ENCODE measurements at regions not wholly inside any gene's neighbourhood (a gene's known extent, or its start where the extent isn't known, plus 50 kb on each side); places are given as distances from the start of the nearest gene placed in this dataset.
A peak's percentile ranks its signal among the peaks of the same experiment; 100 is the strongest.
"Not testable (repeated sequence)": the region's sequence is repeated elsewhere in the genome, so short reads cannot be mapped to it uniquely, and the experiment has no call there.

DNA sequence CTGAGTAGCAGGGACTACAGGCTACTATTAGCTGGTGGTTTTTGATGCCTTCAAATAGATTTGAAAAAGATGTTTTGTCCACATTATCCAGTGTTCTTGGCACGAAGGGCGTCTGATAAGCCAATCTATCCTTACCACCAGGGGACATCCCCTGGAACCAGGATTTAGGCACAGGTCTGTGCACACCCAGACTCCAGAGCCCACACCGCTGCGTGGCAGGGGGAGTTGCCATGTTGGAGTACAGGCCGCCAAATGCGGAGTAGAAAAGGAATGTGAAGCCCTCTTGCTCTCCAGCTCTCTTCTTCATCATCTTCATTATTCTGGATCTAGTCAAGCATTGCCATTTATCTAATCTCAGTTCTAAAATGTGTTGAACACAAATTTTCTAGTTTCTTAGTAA, 54.3 kb downstream of the RNU1-4 start:
- not testable (repeated sequence) for H3K27me3 ChIP-seq, H3K4me3 ChIP-seq, H3K36me3 ChIP-seq, H3K4me1 ChIP-seq, H3K27ac ChIP-seq, H3K9me3 ChIP-seq
- DNase-seq = peak in 1 of 3 donors; percentile 19

DNA sequence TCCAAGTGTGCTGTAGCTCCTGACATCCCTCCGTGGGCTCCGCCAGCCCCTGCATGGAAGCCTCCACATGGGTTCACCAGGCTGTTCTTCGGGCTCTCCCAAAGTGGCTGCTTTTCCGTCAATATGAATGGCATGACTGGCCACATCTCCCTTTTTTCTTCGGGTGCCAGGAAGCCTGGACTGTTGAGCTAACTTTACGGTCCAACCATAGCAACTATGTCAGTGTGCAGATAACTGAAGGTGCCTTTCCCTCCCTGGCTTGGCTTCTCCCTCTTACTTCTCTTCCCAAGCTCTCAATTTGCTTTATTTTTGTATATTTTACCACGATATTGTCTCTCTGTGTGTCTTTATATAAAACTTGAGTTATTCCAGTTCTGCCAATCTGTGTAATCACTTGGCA, 54.8 kb downstream of the RNU1-4 start:
- H3K9me3 ChIP-seq, H3K4me3 ChIP-seq, H3K4me1 ChIP-seq, H3K27ac ChIP-seq, DNase-seq, H3K27me3 ChIP-seq, H3K36me3 ChIP-seq: not testable (repeated sequence)

DNA sequence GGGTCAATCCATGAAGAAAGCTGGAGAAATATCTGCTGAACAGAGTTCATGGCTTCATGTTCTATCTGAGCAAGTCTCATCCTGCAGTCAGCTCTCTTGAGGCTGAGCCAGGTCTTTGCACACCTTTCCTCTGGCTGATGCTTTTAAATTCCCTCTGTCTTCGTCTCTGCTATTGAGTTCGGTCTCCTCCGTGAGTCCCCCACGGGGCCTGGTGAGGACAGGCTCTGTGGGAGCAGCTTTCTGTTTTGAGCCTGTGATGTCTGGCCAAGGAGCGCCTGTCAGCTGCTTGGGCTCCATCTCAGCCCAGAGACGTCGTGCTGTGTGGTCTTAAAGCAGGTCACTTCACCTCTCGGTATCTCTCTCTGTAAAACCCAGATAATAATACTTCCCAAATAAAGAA, 55.9 kb downstream of the RNU1-4 start:
- not testable (repeated sequence) for DNase-seq, H3K4me3 ChIP-seq, H3K9me3 ChIP-seq, H3K27me3 ChIP-seq, H3K36me3 ChIP-seq, H3K4me1 ChIP-seq, H3K27ac ChIP-seq

DNA sequence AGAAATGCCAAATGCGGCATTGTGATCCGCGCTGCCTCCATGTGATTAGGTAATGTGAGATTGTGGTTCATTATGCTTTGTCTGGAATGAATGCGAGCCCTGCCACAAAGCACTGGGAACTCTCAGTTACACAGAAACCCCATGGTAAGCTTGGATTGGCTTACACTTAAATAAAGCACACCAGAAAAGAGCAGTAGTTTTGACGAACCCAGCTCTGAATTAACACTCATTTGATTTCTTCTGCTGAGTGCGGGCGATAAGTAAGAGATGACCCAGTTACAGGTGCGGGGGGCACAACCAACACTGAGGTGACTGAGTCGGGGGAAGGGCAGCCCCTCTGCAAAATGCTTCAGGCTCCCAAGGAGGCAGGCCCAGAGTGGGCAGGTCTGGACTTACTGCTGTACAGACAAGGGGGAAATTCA, 56.3 kb downstream of the RNU1-4 start:
- not testable (repeated sequence) for H3K36me3 ChIP-seq, H3K27ac ChIP-seq, H3K4me1 ChIP-seq, H3K4me3 ChIP-seq, H3K9me3 ChIP-seq, H3K27me3 ChIP-seq
- peak in 1 of 3 donors; percentile 23 for DNase-seq

DNA sequence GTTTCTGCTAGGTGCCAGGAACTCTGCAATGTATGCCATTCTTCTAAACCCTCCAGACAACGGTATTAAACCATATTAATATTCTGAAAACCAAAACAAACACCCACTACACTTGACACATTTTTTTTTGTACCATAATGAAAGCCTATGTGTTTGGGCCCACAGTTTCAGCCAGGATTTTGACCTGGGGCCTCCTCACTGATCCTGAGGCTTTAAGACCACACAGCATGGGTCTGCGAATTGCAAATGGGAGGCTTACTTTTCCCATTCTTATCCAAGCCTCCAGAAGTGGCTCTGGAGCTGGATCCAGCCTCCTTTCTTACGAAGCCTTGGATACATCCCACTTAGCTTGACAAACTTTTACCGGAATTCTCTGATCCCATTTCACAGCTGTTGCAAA, 56.7 kb downstream of the RNU1-4 start:
- H3K27me3 ChIP-seq, H3K36me3 ChIP-seq, H3K9me3 ChIP-seq, DNase-seq, H3K27ac ChIP-seq, H3K4me3 ChIP-seq, H3K4me1 ChIP-seq: not testable (repeated sequence)

DNA sequence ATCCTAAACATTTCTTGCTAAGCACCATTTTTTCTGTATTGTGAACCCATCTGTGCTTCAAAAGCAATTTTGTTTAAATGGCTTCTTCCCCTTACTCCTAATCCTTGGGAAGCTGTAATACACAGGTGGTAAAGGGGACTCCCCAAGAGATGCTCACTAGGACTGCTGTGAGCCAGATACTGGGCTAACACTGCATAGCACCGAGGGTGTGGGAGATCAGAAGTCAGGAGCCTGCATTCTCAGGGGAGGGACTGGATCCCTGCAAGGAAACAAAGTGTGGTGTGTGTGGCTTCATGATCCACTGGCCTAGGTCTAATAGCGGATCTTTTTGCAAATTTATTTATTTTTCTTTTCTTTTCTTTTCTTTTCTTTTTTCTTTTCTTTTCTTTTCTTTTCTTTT, 57.7 kb downstream of the RNU1-4 start:
- not testable (repeated sequence) for DNase-seq, H3K36me3 ChIP-seq, H3K4me3 ChIP-seq, H3K27ac ChIP-seq, H3K27me3 ChIP-seq, H3K4me1 ChIP-seq, H3K9me3 ChIP-seq

All from Peyer's patch (tissue), 4 donors.